HEK293T (cell line): ENCODE measurements at regions not wholly inside any gene's neighbourhood (a gene's known extent, or its start where the extent isn't known, plus 50 kb on each side); places are given as distances from the start of the nearest gene placed in this dataset.

Experiments used
- ARNT ChIP-seq: fragments of 450-650 bp; IDR thresholded peaks from 2 replicates; pipeline ENCODE4 v1.6.1; 2017; ENCODE audit warnings: mild to moderate bottlenecking
- BHLHE40 ChIP-seq: fragments of 450-650 bp; IDR thresholded peaks from 2 replicates; pipeline ENCODE4 v1.6.1; 2016; ENCODE audit warnings: mild to moderate bottlenecking, moderate library complexity, borderline replicate concordance
- CTBP1 ChIP-seq: fragments of 450-650 bp; IDR thresholded peaks from 2 replicates; pipeline ENCODE4 v1.6.1; 2016; ENCODE audit warnings: borderline replicate concordance
- ELF4 ChIP-seq: fragments of 450-650 bp; IDR thresholded peaks from 2 replicates; pipeline ENCODE4 v1.6.1; 2017; ENCODE audit warnings: antibody characterized with exemption
- FOXA1 ChIP-seq: fragments of 450-650 bp; IDR thresholded peaks from 2 replicates; pipeline ENCODE4 v1.6.1; 2016; ENCODE audit warnings: mild to moderate bottlenecking
- FOXK2 ChIP-seq: fragments of 450-650 bp; IDR thresholded peaks from 2 replicates; pipeline ENCODE4 v1.6.1; 2016; ENCODE audit warnings: mild to moderate bottlenecking
- FOXM1 ChIP-seq: fragments of 450-650 bp; IDR thresholded peaks from 2 replicates; pipeline ENCODE4 v1.6.1; 2017; ENCODE audit warnings: mild to moderate bottlenecking, borderline replicate concordance
- HDGF ChIP-seq: fragments of 450-650 bp; IDR thresholded peaks from 2 replicates; pipeline ENCODE4 v1.6.1; 2017; ENCODE audit warnings: antibody characterized with exemption, borderline replicate concordance
- LEF1 ChIP-seq: fragments of 450-650 bp; IDR thresholded peaks from 2 replicates; pipeline ENCODE4 v1.6.1; 2017; ENCODE audit warnings: mild to moderate bottlenecking, borderline replicate concordance
- NFRKB ChIP-seq: fragments of 450-650 bp; IDR thresholded peaks from 2 replicates; pipeline ENCODE4 v1.6.1; 2016; ENCODE audit warnings: mild to moderate bottlenecking, moderate library complexity
- SP1 ChIP-seq: fragments of 450-650 bp; IDR thresholded peaks from 2 replicates; pipeline ENCODE4 v1.6.1; 2017
- SUZ12 ChIP-seq: fragments of 450-650 bp; IDR thresholded peaks from 2 replicates; pipeline ENCODE4 v1.6.1; 2016; ENCODE audit warnings: mild to moderate bottlenecking
- TARDBP ChIP-seq: fragments of 450-650 bp; IDR thresholded peaks from 2 replicates; pipeline ENCODE4 v1.6.1; 2016
- ZNF384 ChIP-seq: fragments of 450-650 bp; IDR thresholded peaks from 2 replicates; pipeline ENCODE4 v1.6.1; 2016

DNA sequence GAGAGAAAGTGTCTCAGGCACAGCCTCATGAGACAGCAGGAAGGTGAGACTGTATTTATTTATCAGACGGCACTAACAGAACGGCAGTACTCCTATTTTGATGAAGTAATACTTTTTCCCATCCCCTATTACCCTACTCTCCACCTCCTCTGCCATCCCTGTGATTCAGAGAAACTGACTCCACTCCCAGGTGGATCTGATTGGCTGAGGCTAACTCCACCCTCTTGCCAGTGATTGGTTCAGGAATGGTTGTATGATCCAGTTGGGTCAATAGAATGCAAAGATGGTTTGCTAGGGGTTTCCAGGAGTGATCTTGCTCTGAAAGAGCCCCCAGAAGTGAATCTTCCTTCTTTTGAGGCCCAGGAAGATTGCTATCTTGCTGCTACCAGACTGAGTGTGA is 65.9 kb upstream of the RCN1 start:
- no peak for TF ChIP-seq FOXK2
- TF ChIP-seq NFRKB: no peak
- no peak for TF ChIP-seq FOXM1
- TF ChIP-seq SUZ12: no peak
- no peak for TF ChIP-seq LEF1
- no peak for TF ChIP-seq SP1
- no peak for TF ChIP-seq TARDBP
- no peak for TF ChIP-seq ZNF384
- TF ChIP-seq ARNT: no peak
- no peak for TF ChIP-seq CTBP1
- TF ChIP-seq HDGF: no peak
- TF ChIP-seq ELF4: no peak
- TF ChIP-seq FOXA1: no peak
- TF ChIP-seq BHLHE40: no peak
